Ishikawa (cell line): ENCODE measurements at regions not wholly inside any gene's neighbourhood (a gene's known extent, or its start where the extent isn't known, plus 50 kb on each side); places are given as distances from the start of the nearest gene placed in this dataset.

Source experiments
- MAX ChIP-seq: IDR thresholded peaks from 2 replicates; pipeline ENCODE4 v1.6.1; 2012
- USF1 ChIP-seq: IDR thresholded peaks from 2 replicates; pipeline ENCODE4 v1.6.1; 2012

GRCh38 chr9:134545215-134545542, 96.4 kb upstream of the COL5A1 start:
- TF ChIP-seq USF1 (no peak), MAX (no peak)
